Endothelial cell of umbilical vein (primary cell): ENCODE measurements at regions not wholly inside any gene's neighbourhood (a gene's known extent, or its start where the extent isn't known, plus 50 kb on each side); places are given as distances from the start of the nearest gene placed in this dataset.

Experiments
- BruUV-seq: library from RNA; stranded (reverse); fragments of 400-500 nt; replicated peaks from 2 replicates; lab custom pipeline; 2021; lab: Mats Ljungman, UMichigan
- CTCF ChIA-PET: fragments of 300-600, 350-600 bp; sonication (Branson Sonifier 250); formaldehyde crosslinking; loops from one replicate; lab custom pipeline; 2021; ENCODE audit warnings: antibody characterized with exemption, inconsistent platforms; lab: Charles Lee
- POLR2A ChIA-PET: fragments of 300-600, 350-600 bp; sonication (Branson Sonifier 250); formaldehyde crosslinking; loops from one replicate; lab custom pipeline; 2021; ENCODE audit warnings: antibody characterized with exemption, inconsistent platforms; lab: Charles Lee
- DNase-seq: peaks from one replicate; pipeline ENCODE4 v3.0.0-alpha.2; 2011; ENCODE audit warnings: low read depth, low spot score
- FAIRE-seq: peaks from 2 replicates; lab custom pipeline; 2011; peaks lifted over from hg19 to GRCh38; lab: Jason Lieb, UNC
- H2AFZ ChIP-seq: 2 replicates; pipeline ENCODE4 v1.6.0; 2012; ENCODE audit warnings: low read depth, low read length, control low read depth, inconsistent platforms
- H3K27ac ChIP-seq: 2 replicates; pipeline ENCODE4 v1.5.1; 2011; ENCODE audit warnings: low read depth, mild to moderate bottlenecking, control low read depth, low read length, moderate library complexity; ENCODE audit not compliant: insufficient read depth
- H3K27me3 ChIP-seq, 2 experiments: 2 replicates each; pipeline versions ENCODE4 v1.6.0 to v1.6.1; 2011; ENCODE audit warnings: low read length in 2 of 2, mixed read lengths in 1 of 2; ENCODE audit not compliant: control insufficient read depth in 2 of 2, insufficient read depth in 2 of 2
- H3K36me3 ChIP-seq, 2 experiments: 2 replicates in 1 of 2; 3 replicates in 1 of 2; pipeline ENCODE4 v1.5.1; 2011; ENCODE audit warnings: low read length in 2 of 2, mild to moderate bottlenecking in 1 of 2, moderate library complexity in 1 of 2; ENCODE audit not compliant: control insufficient read depth in 2 of 2, insufficient read depth in 2 of 2; ENCODE audit errors: extremely low read depth in 1 of 2
- H3K4me1 ChIP-seq: 3 replicates; pipeline ENCODE4 v1.5.1; 2011; ENCODE audit warnings: mild to moderate bottlenecking, low read length; ENCODE audit not compliant: control insufficient read depth, insufficient read depth; ENCODE audit errors: extremely low read depth
- H3K4me2 ChIP-seq: 2 replicates; pipeline ENCODE4 v1.6.1; 2011; ENCODE audit warnings: low read length, control low read depth, mixed read lengths; ENCODE audit not compliant: insufficient read depth
- H3K4me3 ChIP-seq, 3 experiments: fragments of 200-600 bp in 1 of 3; sonication (generic), shearing (Covaris generic) in 1 of 3; replicated peaks in 1 of 3; 2 replicates each; pipeline ENCODE4 v1.5.1; 2011 to 2016; ENCODE audit warnings: control low read depth in 3 of 3, low read length in 3 of 3, mild to moderate bottlenecking in 2 of 3, inconsistent platforms in 1 of 3, low read depth in 1 of 3, moderate library complexity in 1 of 3; ENCODE audit not compliant: insufficient read depth in 1 of 3
- H3K79me2 ChIP-seq: 2 replicates; pipeline ENCODE4 v1.6.0; 2012; ENCODE audit warnings: low read length, inconsistent platforms; ENCODE audit not compliant: control insufficient read depth, insufficient read depth
- H3K9ac ChIP-seq: replicated peaks from 2 replicates; pipeline ENCODE3; 2011; ENCODE audit warnings: low read length, control low read depth; ENCODE audit not compliant: insufficient read depth; ENCODE audit errors: extremely low read depth
- H3K9me1 ChIP-seq: replicated peaks from 3 replicates; pipeline ENCODE4 v1.6.0; 2011; ENCODE audit warnings: mild to moderate bottlenecking, low read length; ENCODE audit not compliant: control insufficient read depth, insufficient read depth; ENCODE audit errors: extremely low read depth
- H3K9me3 ChIP-seq: replicated peaks from 2 replicates; pipeline ENCODE4 v1.5.1; 2012; ENCODE audit warnings: low read length, inconsistent platforms; ENCODE audit not compliant: control insufficient read depth, insufficient read depth
- H4K20me1 ChIP-seq: replicated peaks from 2 replicates; pipeline ENCODE3; 2011; ENCODE audit warnings: mild to moderate bottlenecking, low read length; ENCODE audit not compliant: control insufficient read depth, insufficient read depth; ENCODE audit errors: extremely low read depth
- CTCF ChIP-seq, 2 donors: IDR thresholded peaks; 1 replicate in 1 of 2; 2 replicates in 1 of 2; pipeline ENCODE4 v1.5.1; 2011; ENCODE audit warnings: low read length in 2 of 2, mild to moderate bottlenecking in 2 of 2, moderate library complexity in 2 of 2, control low read depth in 1 of 2, inconsistent platforms in 1 of 2, low read depth in 1 of 2; ENCODE audit not compliant: insufficient read depth in 1 of 2; ENCODE audit errors: extremely low read depth in 1 of 2
- EZH2 ChIP-seq: IDR thresholded peaks from 2 replicates; pipeline ENCODE4 v1.6.1; 2012; ENCODE audit warnings: borderline replicate concordance, low read depth, mild to moderate bottlenecking, moderate library complexity, low read length, inconsistent platforms; ENCODE audit not compliant: severe bottlenecking
- FOS ChIP-seq: IDR thresholded peaks from 2 replicates; pipeline ENCODE4 v1.6.1; 2011; ENCODE audit warnings: mild to moderate bottlenecking, low read length, moderate library complexity, borderline replicate concordance; ENCODE audit not compliant: insufficient read depth
- GATA2 ChIP-seq: IDR thresholded peaks from 2 replicates; pipeline ENCODE4 v1.7.0; 2011; ENCODE audit warnings: low read depth, mild to moderate bottlenecking, moderate library complexity, mixed read lengths, low read length; ENCODE audit not compliant: insufficient read length, insufficient read depth
- JUN ChIP-seq: IDR thresholded peaks from 2 replicates; pipeline ENCODE4 v1.6.1; 2011; ENCODE audit warnings: borderline replicate concordance, low read depth; ENCODE audit not compliant: insufficient read length, insufficient read depth
- MAX ChIP-seq: IDR thresholded peaks from 2 replicates; pipeline ENCODE4 v1.6.1; 2011; ENCODE audit not compliant: insufficient read depth, insufficient read length
- MYC ChIP-seq: IDR thresholded peaks from one replicate; pipeline ENCODE4 v1.6.1; 2011; ENCODE audit warnings: mild to moderate bottlenecking, low read depth, low read length
- POLR2A ChIP-seq: IDR thresholded peaks from 2 replicates; pipeline ENCODE4 v1.6.1; 2012; ENCODE audit warnings: low read depth, mild to moderate bottlenecking, control low read depth, low read length
- POLR2AphosphoS5 ChIP-seq: IDR thresholded peaks from 2 replicates; pipeline ENCODE4 v1.6.1; 2012; ENCODE audit warnings: low read depth, mild to moderate bottlenecking, control low read depth, low read length, moderate library complexity; ENCODE audit not compliant: insufficient read depth
- dilution Hi-C: fragments of 300-500 bp; cut with MboI; formaldehyde crosslinking; loops from one replicate; pipeline ENCODE4 v1.15.0; 2019; ENCODE audit warnings: low sequenced_read_pairs; ENCODE audit not compliant: extremely low pct_ligation_motif_present
- intact Hi-C: fragments of 100-400 bp; cut with micrococcal nuclease; formaldehyde crosslinking; loops from one replicate; pipeline ENCODE4 v1.10.0; 2022

- Histone ChIP-seq H3K36me3 (no peaks in the 10 kb centered on the region), H2AFZ (no peak overlapping the region), H3K9me3 (no peaks in the 10 kb centered on the region), H3K4me2 (no peak overlapping the region), H3K27me3 (no peaks in the 10 kb centered on the region), H3K9me1 (no peaks in the 10 kb centered on the region), H3K79me2 (no peaks in the 10 kb centered on the region), H3K4me3 (no peak overlapping the region), H3K9ac (no peak overlapping the region), H4K20me1 (no peaks in the 10 kb centered on the region), H3K27ac (no peak overlapping the region), H3K4me1 (peaks cover 21% of the 10 kb centered on the region)
- dilution Hi-C loops (no loop called here), intact Hi-C loops (loop anchor here (5.0 kb wide), 1 partner anchor 147 kb away; no protein-coding TSS in a partner anchor)
- POLR2A ChIA-PET: no interaction called here
- no peak for TF ChIP-seq MAX
- TF ChIP-seq POLR2A: no peak
- TF ChIP-seq GATA2: no peak
- TF ChIP-seq CTCF (IDR thresholded peaks at IDR 0.05; ENCODE audit: extremely low read depth in 1 of 2, insufficient read depth in 1 of 2, low read depth in 1 of 2, low read length in 2 of 2): no peak
- TF ChIP-seq EZH2: no peak
- no peak for TF ChIP-seq MYC
- no peak for TF ChIP-seq JUN
- no peak for TF ChIP-seq FOS
- no peak for TF ChIP-seq POLR2AphosphoS5
- CTCF ChIA-PET: no interaction called here
- FAIRE-seq: no peak
- BruUV-seq: no TSS peak
- no peak for DNase-seq
These were observed 633.7 kb downstream of the MECOM start for GRCh38 chr3:169029674-169030285.
